GM12878 (cell line): ENCODE measurements at regions not wholly inside any gene's neighbourhood (a gene's known extent, or its start where the extent isn't known, plus 50 kb on each side); places are given as distances from the start of the nearest gene placed in this dataset.

Source experiments
- ATAC-seq: fragments of 200-7000 bp; cut with Tn5 transposase; 3 replicates; pipeline ENCODE4 v1.9.1; 2020; ENCODE audit warnings: mild to moderate bottlenecking, moderate library complexity
- BruUV-seq: library from RNA; stranded (reverse); fragments of 400-500 nt; replicated peaks from 2 replicates; lab custom pipeline; 2021; lab: Mats Ljungman, UMichigan
- CTCF ChIA-PET: fragments of 300-600 bp; sonication (Branson Sonifier 250); formaldehyde crosslinking; extraction: SDS; loops from one replicate; lab custom pipeline; 2021; ENCODE audit warnings: inconsistent platforms; lab: Yijun Ruan, JAX
- POLR2A ChIA-PET: fragments of 350-600 bp; formaldehyde crosslinking; extraction: SDS; loops from one replicate; lab custom pipeline; 2021; ENCODE audit warnings: inconsistent platforms; lab: Charles Lee
- RAD21 ChIA-PET: fragments of 300-600 bp; sonication (Branson Sonifier 250); formaldehyde crosslinking; loops from one replicate; lab custom pipeline; 2023; ENCODE audit warnings: antibody characterized with exemption; ENCODE audit not compliant: unreplicated experiment; lab: Charles Lee
- SMC1A ChIA-PET: fragments of 300-600 bp; sonication (Branson Sonifier 250); formaldehyde crosslinking; loops from one replicate; lab custom pipeline; 2023; ENCODE audit not compliant: unreplicated experiment, uncharacterized antibody; lab: Charles Lee
- DNase-seq: peaks from one replicate; pipeline ENCODE4 v3.0.0-alpha.2; 2011; ENCODE audit warnings: low read depth, low spot score
- FAIRE-seq: peaks from 3 replicates; lab custom pipeline; 2011; peaks lifted over from hg19 to GRCh38; lab: Jason Lieb, UNC
- H2AFZ ChIP-seq: 2 replicates; pipeline ENCODE4 v1.6.0; 2011; ENCODE audit warnings: low read depth, low read length, control low read depth; ENCODE audit not compliant: control insufficient read depth
- H3K27ac ChIP-seq: 2 replicates; pipeline ENCODE4 v1.5.1; 2011; ENCODE audit warnings: control low read depth; ENCODE audit not compliant: control insufficient read depth, insufficient read depth
- H3K27me3 ChIP-seq, 2 experiments: replicated peaks in 1 of 2; 2 replicates each; pipeline versions ENCODE4 v1.6.0 to v1.6.1; 2011; ENCODE audit warnings: low read length in 1 of 2; ENCODE audit not compliant: control insufficient read depth in 2 of 2, insufficient read depth in 2 of 2
- H3K36me3 ChIP-seq, 2 experiments: 2 replicates each; pipeline ENCODE4 v1.5.1; 2011; ENCODE audit warnings: low read length in 1 of 2; ENCODE audit not compliant: control insufficient read depth in 2 of 2, insufficient read depth in 2 of 2
- H3K4me1 ChIP-seq: 2 replicates; pipeline ENCODE4 v1.6.1; 2011; ENCODE audit warnings: mild to moderate bottlenecking, low read length, moderate library complexity, mixed read lengths; ENCODE audit not compliant: control insufficient read depth, insufficient read depth
- H3K4me2 ChIP-seq: 2 replicates; pipeline ENCODE4 v1.6.0; 2011; ENCODE audit warnings: control low read depth; ENCODE audit not compliant: control insufficient read depth, insufficient read depth
- H3K4me3 ChIP-seq: fragments of 200-600 bp; sonication (generic); 2 replicates; pipeline ENCODE4 v1.5.1; 2016
- H3K79me2 ChIP-seq: 2 replicates; pipeline ENCODE4 v1.6.0; 2011; ENCODE audit warnings: low read length; ENCODE audit not compliant: control insufficient read depth, insufficient read depth
- H3K9ac ChIP-seq: 2 replicates; pipeline ENCODE4 v1.8.0; 2011; ENCODE audit warnings: low read length, control low read depth, mixed read lengths; ENCODE audit not compliant: control insufficient read depth, insufficient read depth
- H3K9me3 ChIP-seq: replicated peaks from 3 replicates; pipeline ENCODE4 v1.5.1; 2011; ENCODE audit warnings: mild to moderate bottlenecking, low read length; ENCODE audit not compliant: control insufficient read depth, insufficient read depth
- H4K20me1 ChIP-seq: 2 replicates; pipeline ENCODE4 v1.6.0; 2011; ENCODE audit not compliant: control insufficient read depth, insufficient read depth
- BACH1 ChIP-seq: fragments of 450-650 bp; IDR thresholded peaks from 2 replicates; pipeline ENCODE4 v1.6.1; 2017; ENCODE audit warnings: mild to moderate bottlenecking, borderline replicate concordance
- EED ChIP-seq: sonication (generic); IDR thresholded peaks from 2 replicates; pipeline ENCODE4 v1.6.1; 2016; ENCODE audit warnings: antibody characterized with exemption, low read depth
- HCFC1 ChIP-seq: fragments of 150-350 bp; IDR thresholded peaks from 2 replicates; pipeline ENCODE4 v1.6.1; 2014; ENCODE audit warnings: low read length
- NFYA ChIP-seq: IDR thresholded peaks from 2 replicates; pipeline ENCODE4 v1.6.1; 2011; ENCODE audit warnings: low read depth, mild to moderate bottlenecking, low read length, improper control_type of control experiment, borderline replicate concordance
- RBBP5 ChIP-seq: fragments of 200-600 bp; sonication (generic); conservative IDR thresholded peaks from 2 replicates; pipeline ENCODE4 v1.6.1; 2016
- TBL1XR1 ChIP-seq: IDR thresholded peaks from 2 replicates; pipeline ENCODE4 v1.6.1; 2012; ENCODE audit warnings: low read depth, low read length, improper control_type of control experiment
- ZZZ3 ChIP-seq: IDR thresholded peaks from 2 replicates; pipeline ENCODE4 v1.6.1; 2011; ENCODE audit warnings: low read depth; ENCODE audit not compliant: control insufficient read depth, insufficient read length
- WGBS: methylation state at CpG from one replicate; pipeline ENCODE4 v1.1.6; 2016; ENCODE audit warnings: low lambda C conversion rate; ENCODE audit not compliant: insufficient replicate concordance, insufficient coverage; ENCODE audit errors: missing lambda C conversion rate; 5-methylcytosine and 5-hydroxymethylcytosine counted together
- in situ Hi-C: fragments of 300-500 bp; cut with MboI; formaldehyde crosslinking; loops from 9 replicates; pipeline ENCODE4 v1.14.3; 2018; ENCODE audit warnings: mixed read lengths
- intact Hi-C: fragments of 100-400 bp; cut with micrococcal nuclease; formaldehyde crosslinking; loops from one replicate; pipeline ENCODE4 v1.14.2; 2022; ENCODE audit not compliant: unreplicated experiment
- TF ChIP-seq, protein P1 (sequence below): IDR thresholded peaks from 2 replicates; pipeline ENCODE4 v1.6.1; 2012; ENCODE audit warnings: mild to moderate bottlenecking, low read depth, low read length

DNA sequence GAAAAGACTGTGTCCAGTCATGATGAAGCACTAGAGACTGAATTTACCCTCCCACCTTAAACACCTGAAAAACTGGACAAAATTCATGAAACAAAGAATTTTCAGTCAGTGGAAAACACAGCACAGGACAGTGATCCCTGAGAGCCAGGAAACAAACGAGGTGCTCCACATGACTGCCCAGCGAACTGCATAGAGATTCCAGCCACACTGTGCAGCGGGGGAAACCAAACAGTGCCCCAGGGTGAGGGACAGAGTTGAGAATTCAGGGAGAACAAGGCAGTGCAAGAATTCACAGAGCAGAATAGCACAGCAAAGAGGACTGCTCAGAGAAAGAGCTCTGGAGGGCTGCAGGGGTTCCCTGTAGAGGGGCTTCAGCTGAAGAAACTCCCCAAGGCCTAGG is 55.5 kb upstream of the SEC24B start:
- Histone ChIP-seq H3K4me1 (no peaks in the 10 kb centered on the region), H3K4me2 (no peak overlapping the region), H3K36me3 (no peaks in the 10 kb centered on the region), H3K27me3 (peaks cover 0 to 3% of the 10 kb centered on the region in 2 experiments; a peak in 2 of 4 replicates), H3K27ac (no peak overlapping the region), H2AFZ (no peak overlapping the region), H3K9ac (no peak overlapping the region), H3K9me3 (no peaks in the 10 kb centered on the region), H3K79me2 (no peaks in the 10 kb centered on the region), H4K20me1 (no peaks in the 10 kb centered on the region), H3K4me3 (no peak overlapping the region)
- SMC1A ChIA-PET, result interaction anchor here (1.1 kb wide), 1 partner anchor 12 kb away, joined by 3 read pairs; no protein-coding TSS in a partner anchor
- BruUV-seq, result no TSS peak
- RAD21 ChIA-PET, result no interaction called here
- WGBS, result 7% methylated on average over 3 of the region's 3 CpGs
- in situ Hi-C loops, result no loop called here
- ATAC-seq (no peak), DNase-seq (no peak), FAIRE-seq (no peak)
- POLR2A ChIA-PET, result no interaction called here
- TF ChIP-seq, protein P1, sequence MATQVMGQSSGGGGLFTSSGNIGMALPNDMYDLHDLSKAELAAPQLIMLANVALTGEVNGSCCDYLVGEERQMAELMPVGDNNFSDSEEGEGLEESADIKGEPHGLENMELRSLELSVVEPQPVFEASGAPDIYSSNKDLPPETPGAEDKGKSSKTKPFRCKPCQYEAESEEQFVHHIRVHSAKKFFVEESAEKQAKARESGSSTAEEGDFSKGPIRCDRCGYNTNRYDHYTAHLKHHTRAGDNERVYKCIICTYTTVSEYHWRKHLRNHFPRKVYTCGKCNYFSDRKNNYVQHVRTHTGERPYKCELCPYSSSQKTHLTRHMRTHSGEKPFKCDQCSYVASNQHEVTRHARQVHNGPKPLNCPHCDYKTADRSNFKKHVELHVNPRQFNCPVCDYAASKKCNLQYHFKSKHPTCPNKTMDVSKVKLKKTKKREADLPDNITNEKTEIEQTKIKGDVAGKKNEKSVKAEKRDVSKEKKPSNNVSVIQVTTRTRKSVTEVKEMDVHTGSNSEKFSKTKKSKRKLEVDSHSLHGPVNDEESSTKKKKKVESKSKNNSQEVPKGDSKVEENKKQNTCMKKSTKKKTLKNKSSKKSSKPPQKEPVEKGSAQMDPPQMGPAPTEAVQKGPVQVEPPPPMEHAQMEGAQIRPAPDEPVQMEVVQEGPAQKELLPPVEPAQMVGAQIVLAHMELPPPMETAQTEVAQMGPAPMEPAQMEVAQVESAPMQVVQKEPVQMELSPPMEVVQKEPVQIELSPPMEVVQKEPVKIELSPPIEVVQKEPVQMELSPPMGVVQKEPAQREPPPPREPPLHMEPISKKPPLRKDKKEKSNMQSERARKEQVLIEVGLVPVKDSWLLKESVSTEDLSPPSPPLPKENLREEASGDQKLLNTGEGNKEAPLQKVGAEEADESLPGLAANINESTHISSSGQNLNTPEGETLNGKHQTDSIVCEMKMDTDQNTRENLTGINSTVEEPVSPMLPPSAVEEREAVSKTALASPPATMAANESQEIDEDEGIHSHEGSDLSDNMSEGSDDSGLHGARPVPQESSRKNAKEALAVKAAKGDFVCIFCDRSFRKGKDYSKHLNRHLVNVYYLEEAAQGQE, result no peak
- TF ChIP-seq EED (no peak), ZZZ3 (no peak), TBL1XR1 (no peak), RBBP5 (no peak), BACH1 (no peak), NFYA (no peak), HCFC1 (no peak)
- intact Hi-C loops, result no loop called here
- CTCF ChIA-PET, result no interaction called here
